ENCODE measurements at regions not wholly inside any gene's neighbourhood (a gene's known extent, or its start where the extent isn't known, plus 50 kb on each side); places are given as distances from the start of the nearest gene placed in this dataset.

GRCh38 chr5:61910771-61911170 lies 395.2 kb upstream of the KIF2A start:
- H3K4me3 ChIP-seq, result no peak overlapping the region
- H3K27ac ChIP-seq, result no peak overlapping the region
- DNase-seq, result no peak
- 90 to 92% methylated on average over 2 of the region's 2 CpGs for WGBS, 2 donors
- TF ChIP-seq EP300 (IDR thresholded peaks at IDR 0.05), result no peak
- TF ChIP-seq POLR2AphosphoS5 (IDR thresholded peaks at IDR 0.05), result no peak
- TF ChIP-seq CTCF (IDR thresholded peaks at IDR 0.05), result no peak
- intact Hi-C loops (cut with DNase I), result no loop called here
- no peaks in the 10 kb centered on the region for H3K27me3 ChIP-seq
- no peaks in the 10 kb centered on the region for H3K36me3 ChIP-seq
- peaks cover 0 to 8% (median 2%) of the 10 kb centered on the region in 4 donors for H3K9me3 ChIP-seq
- H3K4me1 ChIP-seq, result peaks cover 0 to 18% (median 10%) of the 10 kb centered on the region in 4 donors

GRCh38 chr5:61912559-61912958 lies 393.4 kb upstream of the KIF2A start:
- 93 to 96% methylated on average over 6 of the region's 6 CpGs for WGBS, 2 donors
- no peak for DNase-seq
- no peaks in the 10 kb centered on the region for H3K27me3 ChIP-seq
- no peak for TF ChIP-seq POLR2AphosphoS5 (IDR thresholded peaks at IDR 0.05)
- no peaks in the 10 kb centered on the region for H3K36me3 ChIP-seq
- H3K4me1 ChIP-seq, result peaks cover 0 to 9% (median 0%) of the 10 kb centered on the region in 4 donors
- intact Hi-C loops (cut with DNase I), result no loop called here
- no peak overlapping the region for H3K4me3 ChIP-seq
- no peak overlapping the region for H3K27ac ChIP-seq
- peaks cover 0 to 8% (median 2%) of the 10 kb centered on the region in 4 donors for H3K9me3 ChIP-seq

- DNase-seq, result no peak
- intact Hi-C loops (cut with DNase I), result no loop called here
- no peaks in the 10 kb centered on the region for H3K27me3 ChIP-seq
- no peaks in the 10 kb centered on the region for H3K36me3 ChIP-seq
- peaks cover 0 to 28% (median 17%) of the 10 kb centered on the region in 4 donors for H3K4me1 ChIP-seq
- H3K27ac ChIP-seq, result no peak overlapping the region
- WGBS, 2 donors, result 59 to 64% methylated on average over 4 of the region's 4 CpGs
- H3K4me3 ChIP-seq, result no peak overlapping the region
- TF ChIP-seq EP300 (IDR thresholded peaks at IDR 0.05), result no peak
- no peak for TF ChIP-seq POLR2AphosphoS5 (IDR thresholded peaks at IDR 0.05)
- TF ChIP-seq CTCF (IDR thresholded peaks at IDR 0.05), result no peak
- no peak for TF ChIP-seq POLR2A (IDR thresholded peaks at IDR 0.05)
- H3K9me3 ChIP-seq, result peaks cover 0 to 8% (median 2%) of the 10 kb centered on the region in 4 donors
These were observed 390.4 kb upstream of the KIF2A start for GRCh38 chr5:61915646-61916045.

GRCh38 chr5:61916621-61917620 lies 389.1 kb upstream of the KIF2A start:
- Histone ChIP-seq H3K4me3 (no peak overlapping the region), H3K27ac (no peak overlapping the region), H3K4me1 (peaks cover 0 to 28% (median 17%) of the 10 kb centered on the region in 4 donors), H3K9me3 (peaks cover 0 to 8% (median 2%) of the 10 kb centered on the region in 4 donors), H3K36me3 (no peaks in the 10 kb centered on the region), H3K27me3 (no peaks in the 10 kb centered on the region)
- no peak for TF ChIP-seq CTCF (IDR thresholded peaks at IDR 0.05)
- no peak for TF ChIP-seq EP300 (IDR thresholded peaks at IDR 0.05)
- no peak for TF ChIP-seq POLR2A (IDR thresholded peaks at IDR 0.05)
- no peak for TF ChIP-seq POLR2AphosphoS5 (IDR thresholded peaks at IDR 0.05)
- intact Hi-C loops (cut with DNase I), result no loop called here
- 94 to 95% methylated on average over 4 of the region's 4 CpGs for WGBS, 2 donors
- DNase-seq, result no peak

GRCh38 chr5:61918611-61919010 lies 387.4 kb upstream of the KIF2A start:
- no peak for DNase-seq
- TF ChIP-seq EP300 (IDR thresholded peaks at IDR 0.05), result no peak
- TF ChIP-seq POLR2A (IDR thresholded peaks at IDR 0.05), result no peak
- no peak for TF ChIP-seq POLR2AphosphoS5 (IDR thresholded peaks at IDR 0.05)
- TF ChIP-seq CTCF (IDR thresholded peaks at IDR 0.05), result no peak
- 38 to 59% methylated on average over 2 of the region's 2 CpGs for WGBS, 2 donors
- intact Hi-C loops (cut with DNase I), result no loop called here
- Histone ChIP-seq H3K36me3 (no peaks in the 10 kb centered on the region), H3K27ac (peak overlapping the region in 1 of 4 donors; percentile 20), H3K4me1 (peaks cover 0 to 28% (median 17%) of the 10 kb centered on the region in 4 donors), H3K9me3 (no peaks in the 10 kb centered on the region), H3K4me3 (no peak overlapping the region), H3K27me3 (no peaks in the 10 kb centered on the region)

Data from sigmoid colon (tissue), 6 donors.